ENCODE measurements at regions not wholly inside any gene's neighbourhood (a gene's known extent, or its start where the extent isn't known, plus 50 kb on each side); places are given as distances from the start of the nearest gene placed in this dataset.
A peak's percentile ranks its signal among the peaks of the same experiment; 100 is the strongest.

DNA sequence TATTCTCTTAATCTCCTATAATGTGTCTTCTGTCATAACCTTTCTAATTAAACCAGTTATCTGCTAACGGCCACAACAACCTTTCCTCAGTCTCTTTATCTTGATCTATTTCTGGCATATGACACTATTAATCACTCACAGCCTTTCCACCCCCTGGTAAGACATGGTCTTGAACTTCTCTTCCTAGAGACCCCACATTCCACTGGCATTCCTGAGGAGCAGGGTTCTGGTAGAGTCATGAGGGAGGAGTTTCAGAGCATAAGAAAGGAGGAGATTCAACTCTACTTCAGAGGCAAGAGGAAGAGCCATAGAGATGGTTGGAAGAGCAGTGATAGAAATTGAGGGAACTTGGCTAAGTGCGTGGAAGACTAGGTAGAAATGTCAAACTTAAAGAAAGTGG is 325.6 kb downstream of the BLID start:
- no peak for DNase-seq (ENCODE audit: missing footprints)
- ATAC-seq, result no peak
- intact Hi-C loops (cut with DNase I), result no loop called here

DNA sequence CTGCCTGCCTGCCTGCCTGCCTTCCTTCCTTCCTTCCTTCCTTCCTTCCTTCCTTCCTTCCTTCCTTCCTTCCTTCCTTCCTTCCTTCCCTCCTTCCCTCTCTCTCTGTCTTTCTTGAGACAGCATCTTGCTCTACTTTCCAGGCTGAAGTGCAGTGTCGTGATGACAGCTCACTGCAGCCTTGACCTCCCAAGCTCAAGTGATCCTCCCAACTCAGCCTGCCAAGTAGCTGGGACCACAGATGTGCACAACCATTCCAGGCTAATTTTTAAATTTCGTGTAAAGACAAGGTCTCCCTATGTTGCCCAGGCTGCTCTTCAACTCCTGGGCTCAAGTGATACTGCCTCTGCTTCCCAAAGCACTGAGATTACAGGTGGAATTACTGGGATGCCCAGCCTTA is 328.2 kb upstream of the SORL1-AS1 start:
- DNase-seq (ENCODE audit: missing footprints), result no peak
- intact Hi-C loops (cut with DNase I), result no loop called here
- ATAC-seq, result no peak

DNA sequence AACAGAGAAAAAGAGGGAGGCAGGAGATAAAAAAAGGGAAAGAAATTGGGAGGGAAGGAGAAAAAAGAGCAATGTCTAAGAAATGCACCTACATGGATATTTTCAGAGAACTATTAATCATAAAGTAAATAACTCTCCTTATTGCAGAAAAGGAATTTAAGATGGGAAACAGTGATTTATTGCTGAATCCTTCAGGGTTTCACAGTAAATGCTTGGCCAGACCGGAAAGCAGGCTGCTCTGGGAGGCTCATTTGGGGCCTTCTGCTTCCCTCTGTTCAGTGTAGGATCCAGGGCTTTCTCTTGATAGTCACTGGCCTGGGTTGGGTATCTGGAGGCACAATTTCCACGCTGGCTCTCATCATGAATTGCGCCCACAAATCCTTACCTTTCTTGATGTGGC is 324.3 kb upstream of the SORL1-AS1 start:
- DNase-seq (ENCODE audit: missing footprints), result no peak
- intact Hi-C loops (cut with DNase I), result no loop called here

GRCh38 chr11:121775276-121775675 is 322.5 kb upstream of the SORL1-AS1 start:
- intact Hi-C loops (cut with DNase I), result no loop called here
- DNase-seq (ENCODE audit: missing footprints), result no peak
- no peak for ATAC-seq

More for the DNA sequence above, 324.3 kb upstream of the SORL1-AS1 start:
- ATAC-seq, result no peak

- intact Hi-C loops (cut with DNase I), result no loop called here
- ATAC-seq (no peak), DNase-seq (ENCODE audit: missing footprints) (no peak)
Observed at GRCh38 chr11:121773076-121773475, 320.3 kb upstream of the SORL1-AS1 start.

DNA sequence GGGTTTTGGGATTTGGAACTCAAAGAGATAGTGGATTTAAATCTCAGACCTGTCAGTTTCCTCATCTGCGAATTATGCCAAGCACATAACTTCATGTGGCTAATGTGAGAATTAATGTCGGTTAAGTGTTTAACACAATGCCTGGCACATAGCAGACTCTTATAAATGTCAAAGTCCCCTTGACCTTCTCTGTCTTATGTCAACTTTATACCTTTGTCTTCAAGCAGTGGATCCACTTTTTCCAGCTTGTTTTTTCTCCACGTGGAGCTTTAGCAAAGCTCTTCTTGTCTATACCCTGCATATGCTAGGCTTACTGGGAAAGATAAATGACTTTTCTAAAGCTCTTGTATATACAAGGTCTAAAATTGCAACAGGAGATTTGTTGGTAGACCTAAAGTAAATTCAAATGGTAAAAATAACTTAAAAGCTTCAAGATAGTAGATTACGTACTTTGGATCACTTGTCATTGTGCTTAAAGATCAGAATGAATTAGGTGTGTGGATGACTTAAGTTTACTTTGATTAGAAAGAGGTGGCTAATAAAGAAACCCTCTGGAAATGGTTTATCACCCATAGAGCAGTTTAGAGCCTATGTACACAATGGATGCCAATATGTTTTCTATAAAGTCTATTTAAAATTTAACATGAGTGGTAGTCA is 318.3 kb upstream of the SORL1-AS1 start:
- intact Hi-C loops (cut with DNase I), result no loop called here

DNA sequence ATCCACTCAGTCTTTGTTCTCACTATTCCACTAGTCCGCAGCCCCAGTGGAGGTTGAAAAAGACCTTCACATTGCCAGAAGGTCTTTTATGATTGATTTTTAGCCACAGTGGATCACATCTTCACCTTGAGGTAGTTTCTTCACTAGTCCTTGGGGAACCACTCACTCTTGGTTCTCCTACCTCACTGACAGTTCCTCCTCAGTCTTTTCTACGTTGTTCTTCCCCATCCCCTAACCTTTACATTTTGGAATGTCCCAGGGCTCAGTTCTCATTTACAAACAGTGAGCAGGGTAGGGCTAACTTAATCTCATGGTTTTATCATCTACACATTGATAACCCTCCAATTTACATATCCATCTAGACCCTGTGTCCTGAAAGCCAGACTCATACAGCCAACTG is 316.4 kb upstream of the SORL1-AS1 start:
- DNase-seq (ENCODE audit: missing footprints), result no peak
- no peak for ATAC-seq
- intact Hi-C loops (cut with DNase I), result no loop called here

More for the DNA sequence above, 318.3 kb upstream of the SORL1-AS1 start:
- DNase-seq (ENCODE audit: missing footprints) (no peak), ATAC-seq (no peak)

DNA sequence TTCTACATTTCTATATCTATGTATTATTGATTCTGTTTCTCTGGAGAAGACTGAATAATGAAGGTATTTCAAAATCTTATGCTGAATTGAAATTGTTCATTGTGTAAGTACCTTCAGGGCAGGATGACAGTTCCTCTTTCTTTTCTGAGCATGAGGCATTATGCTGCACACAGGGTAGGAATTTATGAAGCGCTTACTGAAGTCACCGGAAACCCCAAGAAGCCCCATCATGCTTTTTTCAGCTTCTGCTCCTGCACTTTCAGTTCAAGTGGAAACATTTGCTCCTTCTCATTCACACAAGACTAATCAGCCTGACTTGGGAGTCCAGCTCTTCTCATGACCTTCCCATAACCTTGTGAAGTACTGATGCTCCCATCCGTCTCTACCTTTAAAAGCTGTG is 314.7 kb upstream of the SORL1-AS1 start:
- intact Hi-C loops (cut with DNase I), result no loop called here
- ATAC-seq, result no peak
- no peak for DNase-seq (ENCODE audit: missing footprints)

GRCh38 chr11:121766991-121767390 is 314.2 kb upstream of the SORL1-AS1 start:
- intact Hi-C loops (cut with DNase I), result no loop called here
- DNase-seq (ENCODE audit: missing footprints) (no peak), ATAC-seq (no peak)

- intact Hi-C loops (cut with DNase I), result no loop called here
- DNase-seq (ENCODE audit: missing footprints), result no peak
- no peak for ATAC-seq
Observed at GRCh38 chr11:121766166-121766565, 313.4 kb upstream of the SORL1-AS1 start.

DNA sequence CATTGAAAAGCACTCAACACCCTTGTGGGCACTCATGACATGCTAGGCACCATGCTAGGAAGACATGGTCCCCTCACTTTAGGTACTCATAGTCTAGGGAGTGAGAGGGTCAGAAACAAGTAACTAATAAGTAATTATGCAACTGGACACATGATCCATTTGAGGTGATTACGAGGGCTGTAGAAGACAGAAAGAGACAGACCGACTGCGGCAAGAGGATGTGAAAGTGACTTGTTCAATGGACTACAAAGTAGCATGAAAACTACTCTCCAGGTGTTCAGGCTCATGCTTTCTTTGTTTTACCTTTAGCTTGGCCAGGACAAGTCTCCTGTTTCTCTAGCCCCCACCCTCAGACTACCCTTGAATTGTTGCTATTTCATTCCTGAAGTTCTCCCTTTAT is 310.8 kb upstream of the SORL1-AS1 start:
- no peak for DNase-seq (ENCODE audit: missing footprints)
- intact Hi-C loops (cut with DNase I), result no loop called here
- no peak for ATAC-seq

- DNase-seq (ENCODE audit: missing footprints), result peak; percentile 68
- intact Hi-C loops (cut with DNase I), result no loop called here
- no peak for ATAC-seq
Observed at GRCh38 chr11:121762820-121763219, 310.1 kb upstream of the SORL1-AS1 start.

DNA sequence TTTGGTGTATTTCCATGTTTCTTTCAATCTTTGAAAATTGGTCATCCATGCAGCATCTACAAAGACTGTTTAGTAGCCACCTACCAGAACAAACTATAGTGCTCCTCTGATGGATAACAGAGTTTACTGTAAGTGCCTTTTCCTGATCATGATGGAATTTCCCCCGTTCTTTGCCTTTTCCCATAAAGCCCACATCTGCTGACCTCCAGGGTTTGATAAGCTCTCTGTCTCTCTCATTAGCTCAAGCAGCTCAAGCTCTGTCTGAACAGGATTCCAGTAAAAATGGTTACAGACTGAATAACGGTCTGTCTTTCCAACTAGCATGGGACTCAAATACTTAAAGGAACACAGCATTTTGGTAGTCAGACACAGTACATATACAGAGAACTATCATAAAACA is 308.4 kb upstream of the SORL1-AS1 start:
- DNase-seq (ENCODE audit: missing footprints), result no peak
- ATAC-seq, result no peak
- intact Hi-C loops (cut with DNase I), result no loop called here

DNA sequence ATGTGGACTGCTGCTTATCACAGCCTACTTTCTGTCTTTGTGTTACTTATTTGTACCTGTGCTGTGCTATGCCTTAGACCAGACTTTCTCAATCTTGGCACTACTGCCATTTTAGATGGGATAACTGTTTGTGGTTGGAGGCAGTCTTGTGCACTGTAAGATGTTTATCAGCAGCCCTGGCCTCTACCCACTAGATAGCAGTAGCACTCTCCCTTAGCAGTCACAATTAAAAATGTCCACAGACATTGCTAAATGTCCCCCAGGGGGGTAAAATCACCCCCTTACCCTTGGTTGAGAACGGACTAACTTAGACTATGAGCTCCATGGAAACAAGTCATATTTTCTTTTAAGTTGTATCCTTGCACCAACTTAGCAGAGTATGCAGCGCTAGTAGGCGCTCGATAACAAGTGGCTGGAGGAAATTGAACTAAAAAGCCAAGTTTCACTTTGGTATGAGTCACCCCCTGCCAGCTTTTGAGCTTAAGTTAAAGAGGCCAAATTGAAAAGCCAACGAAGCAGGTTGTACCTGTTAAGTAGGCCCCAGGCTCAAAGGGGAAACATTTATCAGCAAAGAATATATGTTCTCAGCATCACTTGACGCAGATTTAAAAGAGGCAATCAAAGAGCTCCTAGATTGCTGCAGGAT is 304.8 kb upstream of the SORL1-AS1 start:
- ATAC-seq, result no peak
- DNase-seq (ENCODE audit: missing footprints), result no peak
- intact Hi-C loops (cut with DNase I), result no loop called here

DNA sequence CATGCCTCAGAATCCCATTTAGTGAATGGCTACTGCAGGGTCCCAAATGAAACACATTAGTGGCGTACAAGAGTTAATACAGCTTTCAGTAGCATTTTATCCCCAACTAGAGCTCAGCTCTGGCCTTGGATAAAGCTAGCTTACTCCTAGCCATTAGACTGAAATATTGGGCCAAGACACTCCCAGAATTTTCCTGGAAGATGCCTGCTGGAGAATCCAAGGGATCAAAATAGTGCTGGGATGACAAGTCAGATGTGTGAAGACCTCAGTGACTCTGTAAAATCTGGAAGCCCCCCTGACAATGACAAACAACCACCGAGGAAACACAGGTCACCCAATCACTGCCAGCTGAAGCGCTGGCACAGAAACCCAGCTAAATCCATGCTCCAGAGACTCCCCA is 303.1 kb upstream of the SORL1-AS1 start:
- intact Hi-C loops (cut with DNase I), result no loop called here
- ATAC-seq, result no peak
- no peak for DNase-seq (ENCODE audit: missing footprints)

DNA sequence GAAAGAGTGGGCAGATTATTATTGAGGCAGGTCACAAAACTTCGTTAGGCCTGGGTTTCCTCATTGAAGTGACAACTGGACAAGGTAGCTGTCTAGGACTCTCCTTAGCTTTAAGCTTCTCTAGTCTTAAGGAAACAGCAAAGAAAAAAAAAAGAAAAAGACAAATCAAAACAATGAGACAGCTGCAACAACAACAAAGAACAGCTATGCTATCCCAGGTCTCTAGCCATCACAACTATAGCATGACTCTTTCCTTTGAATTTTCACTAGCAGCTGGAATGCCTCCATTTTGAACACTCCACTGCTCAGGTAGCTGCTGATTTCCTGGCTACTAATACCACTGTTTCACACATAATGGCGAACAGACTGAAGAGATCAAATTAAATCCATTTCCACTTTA is 302.4 kb upstream of the SORL1-AS1 start:
- intact Hi-C loops (cut with DNase I), result no loop called here
- ATAC-seq (no peak), DNase-seq (ENCODE audit: missing footprints) (no peak)

- ATAC-seq (peak; percentile 52), DNase-seq (ENCODE audit: missing footprints) (no peak)
- intact Hi-C loops (cut with DNase I), result no loop called here
Observed at GRCh38 chr11:121754598-121754997, 301.8 kb upstream of the SORL1-AS1 start.

GRCh38 chr11:121749691-121750090 is 296.9 kb upstream of the SORL1-AS1 start:
- intact Hi-C loops (cut with DNase I), result loop anchor here (10.0 kb wide), 1 partner anchor 355 kb away; no protein-coding TSS in a partner anchor
- no peak for ATAC-seq

DNA sequence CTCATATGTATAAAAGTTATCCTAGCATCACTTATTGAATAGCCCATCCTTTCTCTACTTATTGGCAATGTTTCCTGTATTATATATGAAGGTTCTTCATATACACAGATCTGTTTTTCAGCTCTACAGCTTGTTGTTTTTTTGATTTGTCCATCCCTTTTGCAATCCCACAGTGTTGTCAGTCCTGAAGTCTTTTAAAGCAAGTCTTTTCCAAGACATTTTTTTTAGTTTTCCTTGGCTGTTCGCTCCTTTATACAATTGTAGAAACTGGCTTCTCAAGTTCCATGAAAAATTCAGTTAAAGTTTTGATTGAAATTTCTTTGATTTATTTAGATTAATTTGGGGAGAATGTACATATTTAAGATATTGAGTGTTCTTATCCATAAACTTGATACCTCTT is 295.3 kb upstream of the SORL1-AS1 start:
- DNase-seq (ENCODE audit: missing footprints) (no peak), ATAC-seq (no peak)
- intact Hi-C loops (cut with DNase I), result loop anchor here (10.0 kb wide), 1 partner anchor 357 kb away; no protein-coding TSS in a partner anchor

More at GRCh38 chr11:121749691-121750090, 296.9 kb upstream of the SORL1-AS1 start:
- no peak for DNase-seq (ENCODE audit: missing footprints)

- ATAC-seq, result no peak
- DNase-seq (ENCODE audit: missing footprints), result no peak
- intact Hi-C loops (cut with DNase I), result loop anchor here (10.0 kb wide), 1 partner anchor 362 kb away; no protein-coding TSS in a partner anchor
Observed at GRCh38 chr11:121743285-121743684, 290.5 kb upstream of the SORL1-AS1 start.

All from Right ventricle myocardium inferior (tissue), 1 donor.